Brain microvascular endothelial cell (primary cell): ENCODE measurements at regions not wholly inside any gene's neighbourhood (a gene's known extent, or its start where the extent isn't known, plus 50 kb on each side); places are given as distances from the start of the nearest gene placed in this dataset.

Source experiments
- DNase-seq: peaks from one replicate; pipeline ENCODE4 v3.0.0-alpha.2; 2020
- H3K27ac ChIP-seq: fragments of 250-450 bp; sonication (Bioruptor Pico); 2 replicates; pipeline ENCODE4 v1.5.1; 2020; ENCODE audit warnings: mild to moderate bottlenecking, moderate library complexity
- H3K27me3 ChIP-seq: fragments of 250-450 bp; sonication (Bioruptor Pico); replicated peaks from 2 replicates; pipeline ENCODE4 v1.5.1; 2020; ENCODE audit warnings: mild to moderate bottlenecking
- H3K36me3 ChIP-seq: fragments of 250-450 bp; sonication (Bioruptor Pico); replicated peaks from 2 replicates; pipeline ENCODE4 v1.5.1; 2020; ENCODE audit warnings: mild to moderate bottlenecking
- H3K4me3 ChIP-seq: 2 replicates; pipeline ENCODE4 v1.5.1; 2011; ENCODE audit warnings: low read depth, mild to moderate bottlenecking, control low read depth, low read length, moderate library complexity
- in situ Hi-C: cut with HindIII; loops from 2 replicates; pipeline ENCODE4 v1.10.0; 2017; ENCODE audit warnings: low sequenced_read_pairs, low pct_ligation_motif_present
- TF ChIP-seq, protein P1 (sequence below): IDR thresholded peaks from 2 replicates; pipeline ENCODE4 v1.5.1; 2011; ENCODE audit warnings: low read depth, mild to moderate bottlenecking, moderate library complexity, low read length, control low read depth, inconsistent platforms; ENCODE audit errors: missing control alignments

DNA sequence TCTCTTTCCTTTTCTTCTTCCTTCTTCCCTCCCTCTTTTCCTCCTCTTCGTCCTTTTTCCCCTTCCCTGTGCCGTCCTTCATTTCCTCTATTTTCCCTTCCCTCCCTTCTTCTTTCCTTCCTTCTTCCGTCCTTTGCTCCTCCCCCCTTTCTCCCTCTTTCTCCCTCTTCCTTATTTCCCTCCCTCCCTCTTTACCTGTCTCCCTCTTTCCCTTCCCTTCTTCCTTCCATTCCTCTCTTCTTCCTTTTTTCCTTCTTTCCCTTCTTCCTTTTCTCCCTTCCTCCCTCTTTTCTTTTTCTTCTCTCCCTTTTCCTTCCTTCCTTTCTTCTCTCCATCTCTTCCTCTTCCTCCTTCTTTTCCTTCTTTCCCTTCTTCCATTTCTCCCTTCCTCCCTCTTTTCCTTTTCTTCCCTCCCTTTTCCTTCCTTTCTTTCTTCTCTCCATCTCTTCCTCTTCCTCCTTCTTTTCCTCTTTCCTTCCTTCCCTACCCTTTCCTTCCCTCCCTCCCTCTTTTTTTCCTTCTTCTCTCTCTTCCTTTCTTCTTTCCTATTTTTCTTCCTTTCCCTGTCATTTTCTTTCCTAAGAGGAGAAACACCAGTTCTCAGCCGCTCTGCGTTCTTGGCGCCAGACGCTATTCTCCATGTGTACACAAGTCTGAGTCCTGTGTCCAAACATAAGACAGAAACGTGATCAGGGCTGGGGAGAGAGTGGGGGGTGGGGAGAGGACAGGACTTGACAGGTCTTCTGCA lies 597.1 kb downstream of the MID1IP1 start:
- TF ChIP-seq, protein P1, sequence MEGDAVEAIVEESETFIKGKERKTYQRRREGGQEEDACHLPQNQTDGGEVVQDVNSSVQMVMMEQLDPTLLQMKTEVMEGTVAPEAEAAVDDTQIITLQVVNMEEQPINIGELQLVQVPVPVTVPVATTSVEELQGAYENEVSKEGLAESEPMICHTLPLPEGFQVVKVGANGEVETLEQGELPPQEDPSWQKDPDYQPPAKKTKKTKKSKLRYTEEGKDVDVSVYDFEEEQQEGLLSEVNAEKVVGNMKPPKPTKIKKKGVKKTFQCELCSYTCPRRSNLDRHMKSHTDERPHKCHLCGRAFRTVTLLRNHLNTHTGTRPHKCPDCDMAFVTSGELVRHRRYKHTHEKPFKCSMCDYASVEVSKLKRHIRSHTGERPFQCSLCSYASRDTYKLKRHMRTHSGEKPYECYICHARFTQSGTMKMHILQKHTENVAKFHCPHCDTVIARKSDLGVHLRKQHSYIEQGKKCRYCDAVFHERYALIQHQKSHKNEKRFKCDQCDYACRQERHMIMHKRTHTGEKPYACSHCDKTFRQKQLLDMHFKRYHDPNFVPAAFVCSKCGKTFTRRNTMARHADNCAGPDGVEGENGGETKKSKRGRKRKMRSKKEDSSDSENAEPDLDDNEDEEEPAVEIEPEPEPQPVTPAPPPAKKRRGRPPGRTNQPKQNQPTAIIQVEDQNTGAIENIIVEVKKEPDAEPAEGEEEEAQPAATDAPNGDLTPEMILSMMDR = no peak
- in situ Hi-C loops = no loop called here
- Histone ChIP-seq H3K27me3 (no peaks in the 10 kb centered on the region), H3K4me3 (no peak overlapping the region), H3K36me3 (no peaks in the 10 kb centered on the region), H3K27ac (no peak overlapping the region)
- DNase-seq = no peak

GRCh38 chrX:39398963-39399261 lies 597.7 kb downstream of the MID1IP1 start:
- DNase-seq = no peak
- no peak overlapping the region for H3K27ac ChIP-seq
- in situ Hi-C loops = no loop called here
- H3K36me3 ChIP-seq = no peaks in the 10 kb centered on the region
- TF ChIP-seq, protein P1 = no peak
- no peak overlapping the region for H3K4me3 ChIP-seq
- no peaks in the 10 kb centered on the region for H3K27me3 ChIP-seq

DNA sequence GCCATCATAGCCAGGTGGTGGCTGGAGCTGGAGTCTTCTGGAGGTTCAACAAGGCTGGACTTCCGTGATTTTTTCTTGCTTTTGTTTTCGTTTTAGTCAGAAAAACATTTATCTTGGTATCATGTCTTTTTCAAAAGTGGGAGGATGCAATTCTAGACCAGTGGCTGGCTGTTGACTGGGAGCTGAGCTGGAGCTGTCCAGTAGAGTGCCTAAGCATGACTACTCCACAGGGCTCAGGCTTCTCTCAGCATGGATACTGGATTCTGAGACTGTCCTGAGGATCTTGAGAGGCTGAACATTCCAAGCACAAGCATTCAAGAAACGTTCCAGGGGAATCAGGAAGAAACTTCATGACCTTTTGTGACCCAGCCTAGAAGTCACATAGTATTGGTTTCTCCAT lies 598.1 kb downstream of the MID1IP1 start:
- in situ Hi-C loops = no loop called here
- Histone ChIP-seq H3K27ac (no peak overlapping the region), H3K36me3 (no peaks in the 10 kb centered on the region), H3K27me3 (no peaks in the 10 kb centered on the region), H3K4me3 (no peak overlapping the region)
- TF ChIP-seq, protein P1 = no peak
- no peak for DNase-seq

- DNase-seq = no peak
- H3K27me3 ChIP-seq = no peaks in the 10 kb centered on the region
- TF ChIP-seq, protein P1 = no peak
- in situ Hi-C loops = no loop called here
- no peaks in the 10 kb centered on the region for H3K36me3 ChIP-seq
- H3K4me3 ChIP-seq = no peak overlapping the region
- H3K27ac ChIP-seq = no peak overlapping the region
Observed at GRCh38 chrX:39401483-39402110, 600.3 kb downstream of the MID1IP1 start.

GRCh38 chrX:39402158-39402557 lies 600.9 kb downstream of the MID1IP1 start:
- no peaks in the 10 kb centered on the region for H3K36me3 ChIP-seq
- no peaks in the 10 kb centered on the region for H3K27me3 ChIP-seq
- no peak overlapping the region for H3K27ac ChIP-seq
- H3K4me3 ChIP-seq = no peak overlapping the region
- TF ChIP-seq, protein P1 = no peak
- in situ Hi-C loops = no loop called here
- no peak for DNase-seq
